WERI-Rb-1 (cell line): ENCODE measurements at regions not wholly inside any gene's neighbourhood (a gene's known extent, or its start where the extent isn't known, plus 50 kb on each side); places are given as distances from the start of the nearest gene placed in this dataset.

ENCODE experiments used
- DNase-seq: peaks from one replicate; pipeline ENCODE4 v3.0.0-alpha.2; 2020
- H3K27ac ChIP-seq: fragments of 250-450 bp; sonication (Bioruptor Pico); 2 replicates; pipeline ENCODE4 v1.5.1; 2020; ENCODE audit warnings: mild to moderate bottlenecking, moderate library complexity
- H3K27me3 ChIP-seq: fragments of 250-450 bp; sonication (Bioruptor Pico); 2 replicates; pipeline ENCODE4 v1.5.1; 2021; ENCODE audit warnings: mild to moderate bottlenecking, low read depth, moderate library complexity; ENCODE audit not compliant: insufficient read depth, severe bottlenecking
- H3K36me3 ChIP-seq: fragments of 250-450 bp; sonication (Bioruptor Pico); 2 replicates; pipeline ENCODE4 v1.5.1; 2020; ENCODE audit warnings: mild to moderate bottlenecking, moderate library complexity
- H3K4me3 ChIP-seq: 2 replicates; pipeline ENCODE4 v1.5.1; 2011; ENCODE audit warnings: low read depth, mild to moderate bottlenecking, control low read depth, low read length
- H3K9me3 ChIP-seq: fragments of 250-450 bp; sonication (Bioruptor Pico); 2 replicates; pipeline ENCODE4 v1.5.1; 2021; ENCODE audit warnings: mild to moderate bottlenecking, moderate library complexity; ENCODE audit not compliant: severe bottlenecking
- TF ChIP-seq, protein P1 (sequence below): IDR thresholded peaks from 2 replicates; pipeline ENCODE4 v1.5.1; 2011; ENCODE audit warnings: low read depth, mild to moderate bottlenecking, control low read depth, inconsistent platforms, low read length

DNA sequence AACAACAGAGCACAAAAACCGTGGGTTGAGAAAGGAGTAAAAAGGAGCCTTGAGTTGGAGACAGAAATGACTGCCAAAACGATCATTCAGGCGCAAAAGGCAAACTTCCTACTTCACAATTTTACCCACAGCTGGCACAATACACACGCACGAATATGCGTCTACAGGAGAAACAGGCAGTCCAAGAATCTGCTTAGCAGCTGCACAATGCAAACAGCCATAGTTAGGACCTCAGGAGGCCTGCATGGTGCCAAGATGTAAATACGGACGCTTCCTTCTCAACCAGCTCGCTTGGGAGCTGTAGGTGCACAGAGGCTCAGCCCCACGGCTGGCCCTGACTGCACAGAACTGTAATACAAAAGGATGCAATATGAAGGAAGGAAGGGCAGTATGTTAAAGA, 250.1 kb upstream of the CAND1 start:
- TF ChIP-seq, protein P1, sequence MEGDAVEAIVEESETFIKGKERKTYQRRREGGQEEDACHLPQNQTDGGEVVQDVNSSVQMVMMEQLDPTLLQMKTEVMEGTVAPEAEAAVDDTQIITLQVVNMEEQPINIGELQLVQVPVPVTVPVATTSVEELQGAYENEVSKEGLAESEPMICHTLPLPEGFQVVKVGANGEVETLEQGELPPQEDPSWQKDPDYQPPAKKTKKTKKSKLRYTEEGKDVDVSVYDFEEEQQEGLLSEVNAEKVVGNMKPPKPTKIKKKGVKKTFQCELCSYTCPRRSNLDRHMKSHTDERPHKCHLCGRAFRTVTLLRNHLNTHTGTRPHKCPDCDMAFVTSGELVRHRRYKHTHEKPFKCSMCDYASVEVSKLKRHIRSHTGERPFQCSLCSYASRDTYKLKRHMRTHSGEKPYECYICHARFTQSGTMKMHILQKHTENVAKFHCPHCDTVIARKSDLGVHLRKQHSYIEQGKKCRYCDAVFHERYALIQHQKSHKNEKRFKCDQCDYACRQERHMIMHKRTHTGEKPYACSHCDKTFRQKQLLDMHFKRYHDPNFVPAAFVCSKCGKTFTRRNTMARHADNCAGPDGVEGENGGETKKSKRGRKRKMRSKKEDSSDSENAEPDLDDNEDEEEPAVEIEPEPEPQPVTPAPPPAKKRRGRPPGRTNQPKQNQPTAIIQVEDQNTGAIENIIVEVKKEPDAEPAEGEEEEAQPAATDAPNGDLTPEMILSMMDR: no peak
- DNase-seq: no peak
- no peak overlapping the region for H3K4me3 ChIP-seq

DNA sequence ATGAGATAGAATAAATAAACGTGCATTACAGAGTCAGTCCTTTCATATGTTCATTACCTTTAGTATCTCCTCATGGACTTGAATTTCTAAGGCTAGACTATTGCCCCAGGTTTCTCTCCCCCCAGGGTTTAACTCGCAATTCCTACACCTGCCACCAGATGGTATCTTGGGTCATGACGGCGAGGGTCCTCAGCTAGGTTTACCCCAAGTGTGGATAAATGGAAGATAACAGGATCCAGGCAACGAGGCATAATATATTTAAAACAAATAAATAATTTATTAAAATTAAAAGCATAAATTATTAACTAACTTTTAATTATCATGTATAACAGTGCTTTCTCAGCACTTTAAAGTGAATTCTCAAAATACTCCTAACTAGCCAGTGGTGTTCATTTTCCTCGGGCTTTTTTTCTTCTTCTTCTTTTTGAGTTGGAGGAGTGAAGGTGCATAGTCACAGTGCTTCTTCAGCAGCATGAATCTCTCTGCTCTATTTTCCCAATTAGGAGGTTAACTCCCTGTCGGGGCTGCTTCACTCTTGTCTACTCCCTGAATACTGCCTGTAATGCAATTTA, 243.5 kb upstream of the CAND1 start:
- TF ChIP-seq, protein P1: peak; percentile 59
- H3K36me3 ChIP-seq: no peaks in the 10 kb centered on the region
- no peaks in the 10 kb centered on the region for H3K9me3 ChIP-seq
- peak overlapping the region; percentile 59 for H3K27ac ChIP-seq
- no peak overlapping the region; the same call in 1 of the 2 replicates for H3K4me3 ChIP-seq
- peak; percentile 77 for DNase-seq
- H3K27me3 ChIP-seq: no peaks in the 10 kb centered on the region

More for the DNA sequence above, 250.1 kb upstream of the CAND1 start:
- Histone ChIP-seq H3K27ac (no peak overlapping the region), H3K9me3 (no peaks in the 10 kb centered on the region), H3K27me3 (no peaks in the 10 kb centered on the region), H3K36me3 (no peaks in the 10 kb centered on the region)

- TF ChIP-seq, protein P1: no peak
- Histone ChIP-seq H3K4me3 (no peak overlapping the region), H3K27ac (peak overlapping the region; percentile 59), H3K9me3 (no peaks in the 10 kb centered on the region), H3K27me3 (no peaks in the 10 kb centered on the region), H3K36me3 (no peaks in the 10 kb centered on the region)
- no peak for DNase-seq
These were observed 242.5 kb upstream of the CAND1 start for GRCh38 chr12:67026487-67027246.

DNA sequence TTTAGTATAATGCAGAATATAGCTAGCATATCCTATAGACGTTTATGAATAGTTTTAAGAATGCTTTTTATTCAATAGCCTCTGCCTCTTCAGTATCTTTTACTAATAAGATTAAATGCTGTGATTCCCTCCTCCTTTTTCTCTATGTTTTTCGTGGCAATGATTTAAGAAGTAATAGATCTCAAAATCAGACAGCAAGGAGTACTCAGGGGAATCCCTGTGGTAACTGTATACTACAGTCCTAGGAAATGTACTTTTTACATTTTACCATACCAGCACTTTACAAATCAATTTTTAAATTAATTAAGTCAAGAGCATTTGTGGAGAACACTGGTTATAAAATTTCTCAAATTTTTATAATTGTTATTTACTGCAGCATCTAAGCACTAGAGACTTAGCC, 240.6 kb upstream of the CAND1 start:
- TF ChIP-seq, protein P1: no peak
- no peak for DNase-seq

GRCh38 chr12:67034110-67034879, 234.9 kb upstream of the CAND1 start:
- Histone ChIP-seq H3K36me3 (no peaks in the 10 kb centered on the region), H3K4me3 (no peak overlapping the region), H3K27me3 (no peaks in the 10 kb centered on the region), H3K9me3 (no peaks in the 10 kb centered on the region), H3K27ac (no peak overlapping the region)
- TF ChIP-seq, protein P1: no peak
- no peak for DNase-seq

More for the DNA sequence above, 240.6 kb upstream of the CAND1 start:
- Histone ChIP-seq H3K4me3 (no peak overlapping the region), H3K9me3 (no peaks in the 10 kb centered on the region), H3K27me3 (no peaks in the 10 kb centered on the region), H3K27ac (no peak overlapping the region), H3K36me3 (no peaks in the 10 kb centered on the region)
